ENCODE measurements at regions not wholly inside any gene's neighbourhood (a gene's known extent, or its start where the extent isn't known, plus 50 kb on each side); places are given as distances from the start of the nearest gene placed in this dataset.

DNA sequence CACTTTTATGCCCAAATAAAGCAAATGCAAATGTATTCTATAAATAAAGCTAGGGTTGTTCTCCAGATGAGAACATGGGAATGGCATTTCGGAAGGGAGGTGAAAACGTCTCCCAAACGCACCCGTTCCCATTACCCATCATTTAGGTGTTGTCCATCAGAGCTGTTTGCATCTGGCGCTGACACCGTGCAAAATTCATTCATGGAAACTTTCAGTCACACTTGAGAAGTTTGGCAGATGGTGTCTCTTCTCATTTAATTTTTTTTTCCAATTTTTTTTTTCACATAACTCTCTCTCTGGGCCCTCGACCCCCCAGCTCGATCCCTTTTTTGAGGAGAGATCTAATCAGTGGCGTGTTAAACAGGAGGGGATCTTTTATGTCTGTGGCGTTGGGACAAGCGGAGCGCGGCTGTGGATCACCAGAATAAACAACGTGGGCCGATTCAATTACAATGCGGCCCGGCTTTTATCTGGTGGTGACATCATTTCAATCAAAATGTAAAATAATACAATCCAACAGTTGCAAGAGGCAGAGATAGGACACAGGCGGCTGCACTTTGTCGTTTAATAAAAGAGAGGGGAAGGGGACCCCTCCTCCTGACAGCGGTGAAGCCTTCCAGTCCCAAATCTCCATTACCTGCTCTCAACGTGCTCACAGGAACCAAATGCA lies 246.1 kb upstream of the IRX4 start (continued):
- TF ChIP-seq ASH2L (IDR thresholded peaks at IDR 0.05; ENCODE audit: low read length): no peak
- TF ChIP-seq PHF8 (conservative IDR thresholded peaks at IDR 0.05; ENCODE audit: low read depth, low read length): no peak
- TF ChIP-seq, protein P1, sequence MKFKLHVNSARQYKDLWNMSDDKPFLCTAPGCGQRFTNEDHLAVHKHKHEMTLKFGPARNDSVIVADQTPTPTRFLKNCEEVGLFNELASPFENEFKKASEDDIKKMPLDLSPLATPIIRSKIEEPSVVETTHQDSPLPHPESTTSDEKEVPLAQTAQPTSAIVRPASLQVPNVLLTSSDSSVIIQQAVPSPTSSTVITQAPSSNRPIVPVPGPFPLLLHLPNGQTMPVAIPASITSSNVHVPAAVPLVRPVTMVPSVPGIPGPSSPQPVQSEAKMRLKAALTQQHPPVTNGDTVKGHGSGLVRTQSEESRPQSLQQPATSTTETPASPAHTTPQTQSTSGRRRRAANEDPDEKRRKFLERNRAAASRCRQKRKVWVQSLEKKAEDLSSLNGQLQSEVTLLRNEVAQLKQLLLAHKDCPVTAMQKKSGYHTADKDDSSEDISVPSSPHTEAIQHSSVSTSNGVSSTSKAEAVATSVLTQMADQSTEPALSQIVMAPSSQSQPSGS (IDR thresholded peaks at IDR 0.05; ENCODE audit: low read length): no peak
- TF ChIP-seq POLR2AphosphoS5 (IDR thresholded peaks at IDR 0.05; ENCODE audit: low read depth, low read length): no peak

All from H1 (cell line).